SH-SY5Y (cell line): ENCODE measurements at regions not wholly inside any gene's neighbourhood (a gene's known extent, or its start where the extent isn't known, plus 50 kb on each side); places are given as distances from the start of the nearest gene placed in this dataset.

Experiments
- GATA2 ChIP-seq: IDR thresholded peaks from 2 replicates; pipeline ENCODE4 v1.6.1; 2011; ENCODE audit warnings: mild to moderate bottlenecking, low read depth, low read length
- GATA3 ChIP-seq: IDR thresholded peaks from 2 replicates; pipeline ENCODE4 v1.6.1; 2011; ENCODE audit warnings: low read depth, mild to moderate bottlenecking, low read length, moderate library complexity

- TF ChIP-seq GATA2 (no peak), GATA3 (no peak)
These were observed 304.2 kb upstream of the CTNNB1 start for GRCh38 chr3:40895109-40895508.
